ENCODE measurements at regions not wholly inside any gene's neighbourhood (a gene's known extent, or its start where the extent isn't known, plus 50 kb on each side); places are given as distances from the start of the nearest gene placed in this dataset.

DNA sequence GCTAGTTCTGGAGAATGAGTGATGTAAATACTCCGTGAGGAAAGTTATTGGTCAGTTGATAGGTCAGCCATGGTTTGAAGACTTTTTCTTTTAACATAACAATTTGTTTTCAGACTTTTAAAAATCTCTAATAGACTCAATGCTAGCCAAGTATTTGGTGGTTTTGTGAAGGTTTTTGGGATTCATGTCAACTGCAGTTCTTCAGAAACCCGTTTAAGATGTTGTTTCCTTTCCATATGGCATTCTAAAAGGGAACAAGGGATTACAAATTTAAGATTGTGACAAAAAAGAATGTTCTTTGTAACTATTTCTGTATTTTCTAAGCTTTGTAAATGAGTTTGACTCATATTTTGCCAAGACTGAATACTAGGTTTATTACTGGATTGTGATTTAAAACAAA, 281.7 kb upstream of the COL8A1 start:
- H3K27ac ChIP-seq: no peak overlapping the region
- no peak for ATAC-seq
- H3K9me3 ChIP-seq: no peaks in the 10 kb centered on the region
- 69 to 75% methylated on average over 1 to 2 of the region's 2 CpGs for WGBS, 2 donors (ENCODE audit: low coverage in 1 of 2)
- no peaks in the 10 kb centered on the region for H3K36me3 ChIP-seq
- TF ChIP-seq POLR2AphosphoS5 (IDR thresholded peaks at IDR 0.05) (no peak), EP300 (IDR thresholded peaks at IDR 0.05) (no peak), POLR2A (IDR thresholded peaks at IDR 0.05) (no peak)
- TF ChIP-seq, protein P1, sequence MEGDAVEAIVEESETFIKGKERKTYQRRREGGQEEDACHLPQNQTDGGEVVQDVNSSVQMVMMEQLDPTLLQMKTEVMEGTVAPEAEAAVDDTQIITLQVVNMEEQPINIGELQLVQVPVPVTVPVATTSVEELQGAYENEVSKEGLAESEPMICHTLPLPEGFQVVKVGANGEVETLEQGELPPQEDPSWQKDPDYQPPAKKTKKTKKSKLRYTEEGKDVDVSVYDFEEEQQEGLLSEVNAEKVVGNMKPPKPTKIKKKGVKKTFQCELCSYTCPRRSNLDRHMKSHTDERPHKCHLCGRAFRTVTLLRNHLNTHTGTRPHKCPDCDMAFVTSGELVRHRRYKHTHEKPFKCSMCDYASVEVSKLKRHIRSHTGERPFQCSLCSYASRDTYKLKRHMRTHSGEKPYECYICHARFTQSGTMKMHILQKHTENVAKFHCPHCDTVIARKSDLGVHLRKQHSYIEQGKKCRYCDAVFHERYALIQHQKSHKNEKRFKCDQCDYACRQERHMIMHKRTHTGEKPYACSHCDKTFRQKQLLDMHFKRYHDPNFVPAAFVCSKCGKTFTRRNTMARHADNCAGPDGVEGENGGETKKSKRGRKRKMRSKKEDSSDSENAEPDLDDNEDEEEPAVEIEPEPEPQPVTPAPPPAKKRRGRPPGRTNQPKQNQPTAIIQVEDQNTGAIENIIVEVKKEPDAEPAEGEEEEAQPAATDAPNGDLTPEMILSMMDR (IDR thresholded peaks at IDR 0.05): no peak
- no peaks in the 10 kb centered on the region for H3K27me3 ChIP-seq
- no peaks in the 10 kb centered on the region for H3K4me1 ChIP-seq
- no peak overlapping the region for H3K4me3 ChIP-seq

DNA sequence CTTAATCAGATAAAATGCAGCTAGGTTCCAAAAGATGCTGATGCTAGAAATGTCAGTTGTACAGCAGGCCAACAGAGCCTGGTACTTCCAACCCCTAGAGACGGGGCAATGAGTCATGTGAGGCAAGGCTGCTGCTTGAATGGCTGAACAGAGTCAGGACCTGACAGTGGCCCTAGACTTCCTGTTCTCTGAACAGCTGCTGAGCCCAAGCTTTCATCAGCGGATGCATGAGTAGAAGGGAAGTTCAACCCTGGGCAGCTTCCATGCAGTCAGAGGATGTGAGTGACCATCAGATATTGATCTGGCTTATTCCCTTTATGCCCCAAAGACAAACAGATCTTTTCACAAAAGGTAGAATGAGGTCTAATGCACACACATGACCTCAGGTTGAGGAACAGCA, 282.9 kb upstream of the COL8A1 start:
- Histone ChIP-seq H3K36me3 (no peaks in the 10 kb centered on the region), H3K9me3 (no peaks in the 10 kb centered on the region), H3K4me3 (no peak overlapping the region), H3K27ac (no peak overlapping the region), H3K4me1 (no peaks in the 10 kb centered on the region), H3K27me3 (no peaks in the 10 kb centered on the region)
- 92% methylated on average over 2 of the region's 2 CpGs; no CpG with 5 or more reads in 1 of the 2 donors for WGBS, 2 donors (ENCODE audit: low coverage in 1 of 2)
- no peak for TF ChIP-seq POLR2A (IDR thresholded peaks at IDR 0.05)
- TF ChIP-seq EP300 (IDR thresholded peaks at IDR 0.05): no peak
- no peak for ATAC-seq

DNA sequence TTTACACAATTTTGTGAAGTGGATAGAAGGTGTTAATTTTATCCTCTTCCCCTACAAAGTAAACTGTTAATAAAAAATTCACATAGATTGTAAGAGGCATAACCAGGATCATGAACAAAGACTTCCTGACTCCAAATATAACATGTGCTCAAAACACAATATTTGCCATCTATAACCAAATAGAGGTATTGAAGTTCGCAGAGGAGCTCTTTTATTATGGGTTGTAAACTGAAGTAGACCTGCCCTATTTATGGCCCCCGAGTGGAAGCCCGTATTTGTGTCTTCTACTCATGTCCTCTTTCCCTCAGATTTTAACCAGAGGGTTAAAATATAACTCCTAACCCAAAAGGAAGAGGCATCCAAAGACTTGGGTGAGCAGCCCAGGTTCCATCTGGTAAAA, 285.6 kb upstream of the COL8A1 start:
- Histone ChIP-seq H3K4me3 (no peak overlapping the region), H3K4me1 (no peaks in the 10 kb centered on the region), H3K27me3 (no peaks in the 10 kb centered on the region), H3K9me3 (no peaks in the 10 kb centered on the region), H3K27ac (no peak overlapping the region), H3K36me3 (no peaks in the 10 kb centered on the region)
- no peak for TF ChIP-seq POLR2AphosphoS5 (IDR thresholded peaks at IDR 0.05)
- TF ChIP-seq, protein P1 (IDR thresholded peaks at IDR 0.05): no peak
- TF ChIP-seq EP300 (IDR thresholded peaks at IDR 0.05): no peak
- no peak for TF ChIP-seq POLR2A (IDR thresholded peaks at IDR 0.05)
- 92 to 93% methylated on average over 2 to 3 of the region's 3 CpGs for WGBS, 2 donors (ENCODE audit: low coverage in 1 of 2)
- no peak for ATAC-seq

DNA sequence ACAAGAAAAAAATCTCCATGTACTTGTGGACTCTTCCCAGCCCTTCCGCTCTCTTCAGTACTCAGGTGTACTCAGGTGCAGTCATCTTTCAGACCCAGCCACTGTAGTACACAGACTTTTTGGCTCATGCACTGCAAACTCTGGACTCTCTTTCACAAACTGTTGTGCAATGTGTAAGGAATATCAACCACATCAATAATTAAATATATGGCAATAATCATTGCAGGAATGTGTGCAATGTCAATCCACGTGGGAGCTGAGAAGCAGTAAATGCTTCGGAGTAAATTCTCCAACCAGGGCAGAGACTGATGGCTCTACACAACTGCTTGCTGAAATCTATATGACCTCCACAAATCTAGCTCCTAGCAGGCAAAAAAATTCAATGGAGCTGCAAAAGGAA, 287.3 kb upstream of the COL8A1 start:
- Histone ChIP-seq H3K36me3 (no peaks in the 10 kb centered on the region), H3K4me3 (no peak overlapping the region), H3K9me3 (no peaks in the 10 kb centered on the region), H3K4me1 (no peaks in the 10 kb centered on the region), H3K27ac (no peak overlapping the region), H3K27me3 (no peaks in the 10 kb centered on the region)
- ATAC-seq: no peak
- TF ChIP-seq POLR2AphosphoS5 (IDR thresholded peaks at IDR 0.05): no peak
- no peak for TF ChIP-seq POLR2A (IDR thresholded peaks at IDR 0.05)
- TF ChIP-seq EP300 (IDR thresholded peaks at IDR 0.05): no peak
- TF ChIP-seq, protein P1 (IDR thresholded peaks at IDR 0.05): no peak
- WGBS, 2 donors (ENCODE audit: low coverage in 1 of 2): 82 to 89% methylated on average over 3 of the region's 3 CpGs

DNA sequence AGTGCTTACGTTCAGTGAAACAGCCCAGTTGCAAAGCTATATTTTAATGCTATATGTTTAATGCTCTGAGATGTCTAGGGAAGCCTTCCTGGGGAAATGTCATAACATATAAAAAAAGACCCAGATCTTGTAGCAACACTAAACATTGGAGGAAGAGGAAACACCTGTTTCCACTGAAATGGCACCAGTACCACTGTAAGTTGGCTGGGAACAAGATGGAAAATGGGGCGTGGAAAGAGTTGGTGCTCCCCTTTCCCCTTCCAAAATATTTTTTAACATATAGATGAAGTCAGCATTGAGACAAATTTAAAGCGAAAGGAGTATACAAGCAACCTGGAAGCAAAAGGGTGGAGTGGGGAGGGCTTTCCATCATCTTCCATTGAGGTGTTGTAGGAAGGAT, 289.9 kb upstream of the COL8A1 start:
- H3K27me3 ChIP-seq: no peaks in the 10 kb centered on the region
- no peaks in the 10 kb centered on the region for H3K4me1 ChIP-seq
- TF ChIP-seq POLR2AphosphoS5 (IDR thresholded peaks at IDR 0.05): no peak
- TF ChIP-seq POLR2A (IDR thresholded peaks at IDR 0.05): no peak
- TF ChIP-seq, protein P1 (IDR thresholded peaks at IDR 0.05): no peak
- no peak for TF ChIP-seq EP300 (IDR thresholded peaks at IDR 0.05)
- no peak for ATAC-seq
- H3K9me3 ChIP-seq: no peaks in the 10 kb centered on the region
- H3K27ac ChIP-seq: no peak overlapping the region
- no peak overlapping the region for H3K4me3 ChIP-seq
- no peaks in the 10 kb centered on the region for H3K36me3 ChIP-seq
- 56 to 73% methylated on average over 3 of the region's 3 CpGs for WGBS, 2 donors (ENCODE audit: low coverage in 1 of 2)

Data from gastroesophageal sphincter (tissue), 4 donors.